ENCODE measurements at regions not wholly inside any gene's neighbourhood (a gene's known extent, or its start where the extent isn't known, plus 50 kb on each side); places are given as distances from the start of the nearest gene placed in this dataset.

GRCh38 chr5:166270712-166271111 is 2020.7 kb upstream of the WWC1 start:
- Histone ChIP-seq H3K4me3 (replicated peaks in 1 of 3) (no peak overlapping the region), H3K4me1 (no peaks in the 10 kb centered on the region), H3K27ac (no peak overlapping the region), H3K36me3 (no peaks in the 10 kb centered on the region), H3K27me3 (no peaks in the 10 kb centered on the region), H3K9me3 (no peaks in the 10 kb centered on the region)
- WGBS, 2 donors = 91 to 94% methylated on average over 2 of the region's 2 CpGs
- intact Hi-C loops (cut with DNase I) = no loop called here
- DNase-seq = no peak
- TF ChIP-seq POLR2A (IDR thresholded peaks at IDR 0.05) (no peak), CTCF (IDR thresholded peaks at IDR 0.05) (no peak)

GRCh38 chr5:166276006-166276405 is 2015.4 kb upstream of the WWC1 start:
- no peaks in the 10 kb centered on the region for H3K36me3 ChIP-seq
- no peak for DNase-seq
- no peaks in the 10 kb centered on the region for H3K27me3 ChIP-seq
- H3K4me3 ChIP-seq (replicated peaks in 1 of 3) = no peak overlapping the region
- H3K27ac ChIP-seq = no peak overlapping the region
- TF ChIP-seq POLR2A (IDR thresholded peaks at IDR 0.05) (no peak), CTCF (IDR thresholded peaks at IDR 0.05) (no peak)
- intact Hi-C loops (cut with DNase I) = no loop called here
- no peaks in the 10 kb centered on the region for H3K9me3 ChIP-seq
- no peaks in the 10 kb centered on the region for H3K4me1 ChIP-seq

- no peak overlapping the region for H3K4me3 ChIP-seq (replicated peaks in 1 of 3)
- intact Hi-C loops (cut with DNase I) = no loop called here
- no peak overlapping the region for H3K27ac ChIP-seq
- no peaks in the 10 kb centered on the region for H3K9me3 ChIP-seq
- H3K4me1 ChIP-seq = no peaks in the 10 kb centered on the region
- no peak for TF ChIP-seq POLR2A (IDR thresholded peaks at IDR 0.05)
- WGBS, 2 donors = 42 to 48% methylated on average over 3 of the region's 3 CpGs
- H3K27me3 ChIP-seq = no peaks in the 10 kb centered on the region
- no peak for DNase-seq
- no peaks in the 10 kb centered on the region for H3K36me3 ChIP-seq
These were observed 2011.6 kb upstream of the WWC1 start for GRCh38 chr5:166279828-166280227.

GRCh38 chr5:166281433-166281832 is 2010.0 kb upstream of the WWC1 start:
- 78 to 83% methylated on average over 2 of the region's 2 CpGs for WGBS, 2 donors
- TF ChIP-seq POLR2A (IDR thresholded peaks at IDR 0.05) (no peak), CTCF (IDR thresholded peaks at IDR 0.05) (no peak)

GRCh38 chr5:166282939-166283338 is 2008.5 kb upstream of the WWC1 start:
- no peak for DNase-seq
- Histone ChIP-seq H3K36me3 (no peaks in the 10 kb centered on the region), H3K27ac (no peak overlapping the region), H3K4me3 (replicated peaks in 1 of 3) (no peak overlapping the region), H3K9me3 (no peaks in the 10 kb centered on the region), H3K27me3 (no peaks in the 10 kb centered on the region), H3K4me1 (no peaks in the 10 kb centered on the region)
- intact Hi-C loops (cut with DNase I) = no loop called here
- TF ChIP-seq POLR2A (IDR thresholded peaks at IDR 0.05) (no peak), CTCF (IDR thresholded peaks at IDR 0.05) (no peak)
- WGBS, 2 donors = 91 to 94% methylated on average over 3 of the region's 3 CpGs

More at GRCh38 chr5:166281433-166281832, 2010.0 kb upstream of the WWC1 start:
- H3K36me3 ChIP-seq = no peaks in the 10 kb centered on the region
- no peaks in the 10 kb centered on the region for H3K9me3 ChIP-seq
- no peaks in the 10 kb centered on the region for H3K27me3 ChIP-seq
- H3K4me3 ChIP-seq (replicated peaks in 1 of 3) = no peak overlapping the region
- H3K4me1 ChIP-seq = no peaks in the 10 kb centered on the region
- H3K27ac ChIP-seq = no peak overlapping the region
- DNase-seq = no peak
- intact Hi-C loops (cut with DNase I) = no loop called here

GRCh38 chr5:166285361-166285760 is 2006.1 kb upstream of the WWC1 start:
- Histone ChIP-seq H3K9me3 (no peaks in the 10 kb centered on the region), H3K36me3 (no peaks in the 10 kb centered on the region), H3K4me3 (replicated peaks in 1 of 3) (no peak overlapping the region), H3K27me3 (no peaks in the 10 kb centered on the region), H3K27ac (no peak overlapping the region), H3K4me1 (no peaks in the 10 kb centered on the region)
- WGBS, 2 donors = 75 to 81% methylated on average over 2 of the region's 2 CpGs
- no peak for TF ChIP-seq CTCF (IDR thresholded peaks at IDR 0.05)
- TF ChIP-seq POLR2A (IDR thresholded peaks at IDR 0.05) = no peak
- no peak for DNase-seq
- intact Hi-C loops (cut with DNase I) = no loop called here

All from thyroid gland (tissue), 4 donors.